Keratinocyte (primary cell): ENCODE measurements at regions not wholly inside any gene's neighbourhood (a gene's known extent, or its start where the extent isn't known, plus 50 kb on each side); places are given as distances from the start of the nearest gene placed in this dataset.

ENCODE experiments used
- DNase-seq: peaks from one replicate; pipeline ENCODE4 v3.0.0-alpha.2; 2011; ENCODE audit warnings: low read depth, missing footprints, low spot score
- FAIRE-seq: peaks from 2 replicates; lab custom pipeline; 2011; peaks lifted over from hg19 to GRCh38; lab: Jason Lieb, UNC
- H2AFZ ChIP-seq: 2 replicates; pipeline ENCODE4 v1.6.0; 2012; ENCODE audit warnings: low read length, control low read depth, inconsistent platforms; ENCODE audit not compliant: control insufficient read depth
- H3K27ac ChIP-seq: 2 replicates; pipeline ENCODE4 v1.5.1; 2011; ENCODE audit warnings: low read length; ENCODE audit not compliant: control insufficient read depth, insufficient read depth
- H3K27me3 ChIP-seq: 3 replicates; pipeline ENCODE4 v1.6.0; 2011; ENCODE audit warnings: low read length; ENCODE audit not compliant: control insufficient read depth, insufficient read depth; ENCODE audit errors: extremely low read depth
- H3K36me3 ChIP-seq, 2 experiments: 2 replicates in 1 of 2; 3 replicates in 1 of 2; pipeline ENCODE4 v1.5.1; 2011; ENCODE audit warnings: low read length in 2 of 2, mild to moderate bottlenecking in 1 of 2; ENCODE audit not compliant: control insufficient read depth in 2 of 2, insufficient read depth in 2 of 2; ENCODE audit errors: extremely low read depth in 1 of 2
- H3K4me1 ChIP-seq: 3 replicates; pipeline ENCODE4 v1.5.1; 2011; ENCODE audit warnings: low read length; ENCODE audit not compliant: control insufficient read depth, insufficient read depth; ENCODE audit errors: extremely low read depth
- H3K4me2 ChIP-seq: 3 replicates; pipeline ENCODE4 v1.6.0; 2011; ENCODE audit warnings: low read depth, low read length; ENCODE audit not compliant: control insufficient read depth, insufficient read depth; ENCODE audit errors: extremely low read depth
- H3K4me3 ChIP-seq, 3 experiments: fragments of 200-600 bp in 1 of 3; sonication (generic) in 1 of 3; 2 replicates in 2 of 3; 3 replicates in 1 of 3; pipeline ENCODE4 v1.5.1; 2011 to 2016; ENCODE audit warnings: low read length in 3 of 3, mild to moderate bottlenecking in 3 of 3, control low read depth in 2 of 3, inconsistent platforms in 1 of 3, low read depth in 1 of 3, mixed read lengths in 1 of 3, mixed run types in 1 of 3, moderate library complexity in 1 of 3; ENCODE audit not compliant: control insufficient read depth in 2 of 3, insufficient read depth in 2 of 3; ENCODE audit errors: extremely low read depth in 1 of 3
- H3K79me2 ChIP-seq: 2 replicates; pipeline ENCODE4 v1.6.0; 2012; ENCODE audit warnings: low read length; ENCODE audit not compliant: control insufficient read depth, insufficient read depth
- H3K9ac ChIP-seq: 3 replicates; pipeline ENCODE4 v1.6.0; 2011; ENCODE audit warnings: low read length; ENCODE audit not compliant: control insufficient read depth, insufficient read depth; ENCODE audit errors: extremely low read depth
- H3K9me1 ChIP-seq: 3 replicates; pipeline ENCODE4 v1.6.0; 2011; ENCODE audit warnings: low read length; ENCODE audit not compliant: control insufficient read depth, insufficient read depth; ENCODE audit errors: extremely low read depth
- H3K9me3 ChIP-seq: 2 replicates; pipeline ENCODE4 v1.5.1; 2012; ENCODE audit warnings: low read depth, low read length; ENCODE audit not compliant: control insufficient read depth
- H4K20me1 ChIP-seq: 3 replicates; pipeline ENCODE4 v1.6.0; 2011; ENCODE audit warnings: low read length; ENCODE audit not compliant: control insufficient read depth, insufficient read depth; ENCODE audit errors: extremely low read depth
- CTCF ChIP-seq, 3 experiments: IDR thresholded peaks in 1 of 3; conservative IDR thresholded peaks in 1 of 3; optimal IDR thresholded peaks in 1 of 3; 2 replicates in 2 of 3; 3 replicates in 1 of 3; pipeline versions ENCODE3 to v1.5.1; 2011; ENCODE audit warnings: low read length in 3 of 3, mild to moderate bottlenecking in 3 of 3, moderate library complexity in 2 of 3, control low read depth in 1 of 3, inconsistent platforms in 1 of 3; ENCODE audit not compliant: insufficient read depth in 2 of 3; ENCODE audit errors: extremely low read depth in 1 of 3
- EZH2 ChIP-seq: IDR thresholded peaks from one replicate; pipeline ENCODE4 v1.6.1; 2012; ENCODE audit warnings: inconsistent platforms, mild to moderate bottlenecking, low read length, moderate library complexity
- dilution Hi-C: fragments of 300-500 bp; cut with MboI; formaldehyde crosslinking; loops from one replicate; pipeline ENCODE4 v1.7.0; 2020; ENCODE audit warnings: low sequenced_read_pairs; ENCODE audit not compliant: extremely low pct_ligation_motif_present

DNA sequence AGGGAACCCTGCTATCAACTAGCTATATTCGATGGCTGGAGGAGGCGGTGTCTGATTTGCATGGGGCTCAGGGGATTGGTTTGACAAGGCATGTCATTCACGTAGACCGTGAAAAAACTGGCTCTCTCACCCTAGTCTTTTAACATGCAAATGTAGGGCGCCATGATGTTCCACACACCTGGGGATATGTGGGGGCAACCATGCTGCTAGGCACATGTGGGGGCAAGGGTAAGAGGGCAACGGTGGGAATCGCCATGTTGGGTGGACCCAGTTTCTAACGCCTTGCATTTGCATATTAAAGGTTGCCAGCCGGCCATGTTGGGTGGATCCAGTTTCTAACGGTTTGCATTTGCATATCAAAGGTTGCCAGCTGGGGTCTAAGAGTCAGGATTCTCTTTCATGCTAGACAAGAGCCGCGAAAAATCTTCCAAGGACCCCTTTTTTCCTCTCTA is 419.2 kb upstream of the NFE2L3 start:
- no peaks in the 10 kb centered on the region for H3K79me2 ChIP-seq
- H3K9ac ChIP-seq = no peak overlapping the region
- H3K4me2 ChIP-seq = no peak overlapping the region
- no peaks in the 10 kb centered on the region for H3K4me1 ChIP-seq
- H3K27ac ChIP-seq = no peak overlapping the region
- H4K20me1 ChIP-seq = no peaks in the 10 kb centered on the region
- H3K9me3 ChIP-seq = no peaks in the 10 kb centered on the region
- dilution Hi-C loops = no loop called here
- H2AFZ ChIP-seq = no peak overlapping the region
- no peaks in the 10 kb centered on the region for H3K9me1 ChIP-seq
- FAIRE-seq (no peak), DNase-seq (no peak)
- no peak for TF ChIP-seq CTCF (optimal IDR thresholded peaks at IDR 0.05 in 1 of 3, IDR thresholded peaks at IDR 0.05 in 1 of 3, conservative IDR thresholded peaks at IDR 0.05 in 1 of 3; ENCODE audit: extremely low read depth in 1 of 3, insufficient read depth in 2 of 3, low read length in 3 of 3)
- no peak for TF ChIP-seq EZH2
- no peaks in the 10 kb centered on the region for H3K36me3 ChIP-seq
- H3K4me3 ChIP-seq = no peak overlapping the region
- peaks cover 5% of the 10 kb centered on the region for H3K27me3 ChIP-seq

DNA sequence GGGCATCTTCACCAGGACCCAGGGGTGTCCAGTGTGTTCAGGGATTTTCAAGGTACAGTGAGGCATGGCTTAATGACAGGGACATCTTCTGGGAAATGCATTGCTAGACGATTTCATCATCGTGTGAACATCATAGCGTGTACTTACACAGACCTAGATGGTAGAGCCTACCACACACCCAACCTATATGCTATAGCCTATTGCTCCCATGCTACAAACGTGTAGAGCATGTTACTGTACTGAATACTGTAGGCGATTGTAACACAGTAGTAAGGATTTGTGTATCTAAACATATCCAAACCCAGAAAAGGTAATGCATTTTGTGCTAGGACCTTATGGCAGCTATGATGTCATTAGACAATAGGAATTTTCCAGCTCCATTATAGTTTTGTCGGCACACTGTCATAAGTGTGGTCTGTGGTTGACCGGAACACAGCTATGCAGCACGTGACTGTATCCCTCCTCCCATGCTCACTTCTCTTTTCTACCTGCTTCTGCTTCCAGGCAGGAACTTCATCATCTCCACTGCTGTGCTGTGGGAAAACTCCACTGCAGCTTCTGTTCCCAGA is 416.2 kb upstream of the NFE2L3 start:
- TF ChIP-seq EZH2 (no peak), CTCF (optimal IDR thresholded peaks at IDR 0.05 in 1 of 3, IDR thresholded peaks at IDR 0.05 in 1 of 3, conservative IDR thresholded peaks at IDR 0.05 in 1 of 3; ENCODE audit: extremely low read depth in 1 of 3, insufficient read depth in 2 of 3, low read length in 3 of 3) (no peak)
- H3K4me1 ChIP-seq = no peaks in the 10 kb centered on the region
- no peaks in the 10 kb centered on the region for H3K9me3 ChIP-seq
- peaks cover 5% of the 10 kb centered on the region for H3K27me3 ChIP-seq
- H2AFZ ChIP-seq = no peak overlapping the region
- DNase-seq (no peak), FAIRE-seq (no peak)
- H3K36me3 ChIP-seq = no peaks in the 10 kb centered on the region
- H4K20me1 ChIP-seq = no peaks in the 10 kb centered on the region
- H3K4me3 ChIP-seq = no peak overlapping the region
- H3K9me1 ChIP-seq = no peaks in the 10 kb centered on the region
- H3K9ac ChIP-seq = no peak overlapping the region
- no peak overlapping the region for H3K27ac ChIP-seq
- H3K4me2 ChIP-seq = no peak overlapping the region
- no peaks in the 10 kb centered on the region for H3K79me2 ChIP-seq
- dilution Hi-C loops = no loop called here
